Heart left ventricle (tissue), 16 donors: ENCODE measurements at regions not wholly inside any gene's neighbourhood (a gene's known extent, or its start where the extent isn't known, plus 50 kb on each side); places are given as distances from the start of the nearest gene placed in this dataset.

Source experiments
- ATAC-seq, 4 donors: fragments of 200-7000 bp; cut with Tn5 transposase; one replicate each; pipeline ENCODE4 v1.9.1; 2020 to 2022; ENCODE audit warnings: moderate library complexity in 4 of 4, mild to moderate bottlenecking in 3 of 4, moderate number of reproducible peaks in 1 of 4
- DNase-seq, 5 donors: peaks; one replicate each; pipeline ENCODE4 v3.0.0-alpha.2; 2020
- H3K27ac ChIP-seq, 12 donors: fragments of 200-600 bp; sonication (generic) in 4 of 12; one replicate each; pipeline versions ENCODE4 v1.5.0 to v1.8.0; 2016 to 2022; ENCODE audit warnings: mild to moderate bottlenecking in 2 of 12
- H3K27me3 ChIP-seq, 9 donors: fragments of 200-600 bp; sonication (generic) in 2 of 9; one replicate each; pipeline versions ENCODE4 v1.5.1 to v1.8.0; 2016 to 2022; ENCODE audit warnings: mild to moderate bottlenecking in 3 of 9
- H3K36me3 ChIP-seq, 9 donors: fragments of 200-600 bp; sonication (generic) in 2 of 9; one replicate each; pipeline versions ENCODE4 v1.5.0 to v1.8.0; 2018 to 2022; ENCODE audit warnings: mild to moderate bottlenecking in 2 of 9
- H3K4me1 ChIP-seq, 12 donors: fragments of 200-600 bp; sonication (generic) in 4 of 12; one replicate each; pipeline versions ENCODE4 v1.5.0 to v1.8.0; 2016 to 2022; ENCODE audit warnings: mild to moderate bottlenecking in 3 of 12
- H3K4me3 ChIP-seq, 12 donors: fragments of 200-600 bp; sonication (generic) in 4 of 12; one replicate each; pipeline versions ENCODE4 v1.5.0 to v1.8.0; 2017 to 2022; ENCODE audit warnings: mild to moderate bottlenecking in 9 of 12, moderate library complexity in 4 of 12
- H3K9me3 ChIP-seq, 12 donors: fragments of 200-600 bp; sonication (generic) in 4 of 12; one replicate each; pipeline versions ENCODE4 v1.5.0 to v1.8.0; 2016 to 2022; ENCODE audit warnings: mild to moderate bottlenecking in 1 of 12
- POLR2A ChIP-seq, 2 donors: fragments of 450-650 bp; IDR thresholded peaks; one replicate each; pipeline ENCODE4 v1.6.1; 2017; ENCODE audit warnings: antibody characterized with exemption in 2 of 2, mild to moderate bottlenecking in 2 of 2, moderate library complexity in 2 of 2
- WGBS, 4 donors: extraction: QIAGEN DNeasy Blood & Tissue Kit in 2 of 4; methylation state at CpG; one replicate each; pipeline versions ENCODE4 v1.1.5 to v1.1.7; 2013 to 2018; 5-methylcytosine and 5-hydroxymethylcytosine counted together
- intact Hi-C, 10 donors: fragments of 100-400 bp; cut with DNase I; formaldehyde crosslinking; loops; one replicate each; pipeline versions ENCODE4 v1.11.1 to v1.14.2; 2022
- TF ChIP-seq, protein P1 (sequence below), 12 donors: fragments of 200-600 bp; sonication (generic) in 4 of 12; IDR thresholded peaks; one replicate each; pipeline versions ENCODE4 v1.5.0 to v1.8.0; 2018 to 2022; ENCODE audit warnings: antibody characterized with exemption in 12 of 12, mild to moderate bottlenecking in 5 of 12
- donor health status: ischemic (EF 13 %, LVEDD 7.1; RV severe dilation, severe dysfunction).
- donor health status: healthy with polysubstance abuse.
- donor health status: DM: no; HTN: yes; CAD: no.
- donor health status: DM: no; HTN: no; CAD: no.
- donor health status: ischemic (EF 25% LVEDD 6.9; RV normal size, moderate dysfunction).
- donor health status: ischemic (EF 25% LVEDD 5.7; RV mildly dilated, moderate dysfunction).
- donor health status: healthy.
- donor health status: DM: yes; HTN: yes; CAD: no.
- donor health status: ischemic (EF 35%, LVEDD 5.7; RV mildly dilated, moderate dysfunction).
- donor health status: nonischemic (EF 11% LVEDD 7.7; RV severe dilation, severe dysfunction).
- donor health status: DM: yes; HTN: yes; CAD: no.
- donor health status: PGD.
- donor health status: ischemic (EF 29% LVEDD 5.4; RV normal size, mild dysfunction).
- donor health status: nonischemic (EF 23%, LVEDD 6.1; RV moderate dilation, normal function).

DNA sequence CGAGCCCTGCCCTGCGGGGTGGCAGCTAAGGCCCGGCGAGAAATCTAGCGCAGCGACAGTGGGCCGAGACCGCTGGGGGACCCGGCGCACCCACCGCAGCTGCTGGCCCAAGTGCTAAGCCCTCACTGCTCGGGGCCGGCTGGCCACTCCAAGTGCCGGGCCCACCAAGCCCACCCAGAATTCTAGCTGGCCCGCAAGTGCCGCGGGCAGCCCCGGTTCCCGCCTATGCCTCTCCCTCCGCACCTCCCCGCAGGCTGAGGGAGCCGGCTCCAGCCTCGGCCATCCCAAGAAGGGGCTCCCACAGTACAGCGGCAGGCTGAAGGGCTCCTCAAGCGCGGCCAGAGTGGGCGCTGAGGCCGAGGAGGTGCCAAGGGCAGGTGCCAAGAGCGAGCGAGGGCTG lies 55.2 kb upstream of the RND3 start:
- Histone ChIP-seq H3K4me1 (no peaks in the 10 kb centered on the region), H3K36me3 (no peaks in the 10 kb centered on the region), H3K27ac (no peak overlapping the region), H3K4me3 (no peak overlapping the region), H3K9me3 (no peaks in the 10 kb centered on the region), H3K27me3 (no peaks in the 10 kb centered on the region)
- intact Hi-C loops = no loop called here
- TF ChIP-seq POLR2A (IDR thresholded peaks at IDR 0.05) = no peak
- TF ChIP-seq, protein P1, sequence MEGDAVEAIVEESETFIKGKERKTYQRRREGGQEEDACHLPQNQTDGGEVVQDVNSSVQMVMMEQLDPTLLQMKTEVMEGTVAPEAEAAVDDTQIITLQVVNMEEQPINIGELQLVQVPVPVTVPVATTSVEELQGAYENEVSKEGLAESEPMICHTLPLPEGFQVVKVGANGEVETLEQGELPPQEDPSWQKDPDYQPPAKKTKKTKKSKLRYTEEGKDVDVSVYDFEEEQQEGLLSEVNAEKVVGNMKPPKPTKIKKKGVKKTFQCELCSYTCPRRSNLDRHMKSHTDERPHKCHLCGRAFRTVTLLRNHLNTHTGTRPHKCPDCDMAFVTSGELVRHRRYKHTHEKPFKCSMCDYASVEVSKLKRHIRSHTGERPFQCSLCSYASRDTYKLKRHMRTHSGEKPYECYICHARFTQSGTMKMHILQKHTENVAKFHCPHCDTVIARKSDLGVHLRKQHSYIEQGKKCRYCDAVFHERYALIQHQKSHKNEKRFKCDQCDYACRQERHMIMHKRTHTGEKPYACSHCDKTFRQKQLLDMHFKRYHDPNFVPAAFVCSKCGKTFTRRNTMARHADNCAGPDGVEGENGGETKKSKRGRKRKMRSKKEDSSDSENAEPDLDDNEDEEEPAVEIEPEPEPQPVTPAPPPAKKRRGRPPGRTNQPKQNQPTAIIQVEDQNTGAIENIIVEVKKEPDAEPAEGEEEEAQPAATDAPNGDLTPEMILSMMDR (IDR thresholded peaks at IDR 0.05) = no peak
- no peak for DNase-seq
- WGBS, 4 donors = 95 to 98% (median 97%) methylated on average over 14 to 30 of the region's 30 CpGs
- ATAC-seq = no peak

DNA sequence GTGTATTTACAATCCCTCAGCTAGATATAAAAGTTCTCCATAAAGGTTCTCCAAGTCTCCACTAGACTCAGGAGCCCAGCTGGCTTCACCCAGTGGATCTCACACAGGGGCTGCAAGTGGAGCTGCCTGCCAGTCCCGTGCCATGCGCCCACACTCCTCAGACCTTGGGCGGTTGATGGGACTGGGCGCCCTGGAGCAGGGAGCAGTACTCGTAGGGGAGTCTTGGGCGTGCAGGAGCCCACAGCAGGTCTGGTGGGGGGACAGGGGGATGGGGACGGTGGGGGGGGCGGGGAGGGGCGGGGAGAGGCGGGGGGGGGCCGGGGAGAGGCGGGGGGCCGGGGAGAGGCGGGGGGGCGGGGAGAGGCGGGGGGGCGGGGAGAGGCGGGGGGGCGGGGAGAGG lies 54.7 kb upstream of the RND3 start:
- intact Hi-C loops = no loop called here
- Histone ChIP-seq H3K36me3 (no peaks in the 10 kb centered on the region), H3K9me3 (no peaks in the 10 kb centered on the region), H3K4me3 (no peak overlapping the region), H3K27ac (no peak overlapping the region), H3K4me1 (no peaks in the 10 kb centered on the region), H3K27me3 (no peaks in the 10 kb centered on the region)
- no peak for TF ChIP-seq POLR2A (IDR thresholded peaks at IDR 0.05)
- TF ChIP-seq, protein P1 (IDR thresholded peaks at IDR 0.05) = no peak
- DNase-seq (no peak), ATAC-seq (no peak)
- WGBS, 4 donors = 88 to 100% (median 99%) methylated on average over 2 to 9 of the region's 19 CpGs

- Histone ChIP-seq H3K4me3 (no peak overlapping the region), H3K9me3 (no peaks in the 10 kb centered on the region), H3K27me3 (no peaks in the 10 kb centered on the region), H3K27ac (no peak overlapping the region), H3K36me3 (no peaks in the 10 kb centered on the region), H3K4me1 (no peaks in the 10 kb centered on the region)
- WGBS, 4 donors = 60 to 69% (median 61%) methylated on average over 7 of the region's 7 CpGs
- DNase-seq (no peak), ATAC-seq (peak in 1 of 4 donors; percentile 29)
- TF ChIP-seq, protein P1 (IDR thresholded peaks at IDR 0.05) = no peak
- no peak for TF ChIP-seq POLR2A (IDR thresholded peaks at IDR 0.05)
- intact Hi-C loops = no loop called here
These were observed 51.3 kb upstream of the RND3 start for GRCh38 chr2:150538651-150539201.
